Panc1 (cell line): ENCODE measurements at regions not wholly inside any gene's neighbourhood (a gene's known extent, or its start where the extent isn't known, plus 50 kb on each side); places are given as distances from the start of the nearest gene placed in this dataset.

Source experiments
- ATAC-seq: fragments of 200-7000 bp; cut with Tn5 transposase; 2 replicates; pipeline ENCODE4 v1.9.1; 2020; ENCODE audit warnings: mild to moderate bottlenecking, moderate library complexity
- BruUV-seq: library from RNA; stranded (reverse); fragments of 400-500 nt; replicated peaks from 2 replicates; lab custom pipeline; 2021; lab: Mats Ljungman, UMichigan
- CTCF ChIA-PET: fragments of 300-600 bp; sonication (Branson Sonifier 250); formaldehyde crosslinking; loops from one replicate; lab custom pipeline; 2022; ENCODE audit warnings: antibody characterized with exemption; lab: Charles Lee
- POLR2A ChIA-PET: fragments of 300-600 bp; sonication (Branson Sonifier 250); formaldehyde crosslinking; loops from one replicate; lab custom pipeline; 2022; ENCODE audit warnings: antibody characterized with exemption; lab: Charles Lee
- DNase-seq: peaks from one replicate; pipeline ENCODE4 v3.0.0-alpha.2; 2010; ENCODE audit warnings: low read depth, low spot score
- H3K27ac ChIP-seq: 2 replicates; pipeline ENCODE4 v1.5.1; 2011; ENCODE audit warnings: mild to moderate bottlenecking, low read length, inconsistent platforms
- H3K27me3 ChIP-seq: fragments of 200-500 bp; sonication (Bioruptor generic); 2 replicates; pipeline ENCODE4 v1.6.0; 2014; ENCODE audit warnings: low read length, inconsistent platforms; ENCODE audit not compliant: control insufficient read depth, insufficient read depth
- H3K36me3 ChIP-seq: fragments of 200-500 bp; sonication (Bioruptor generic); 2 replicates; pipeline ENCODE4 v1.5.1; 2014; ENCODE audit warnings: inconsistent platforms, mild to moderate bottlenecking, low read length, moderate library complexity; ENCODE audit not compliant: control insufficient read depth, insufficient read depth
- H3K4me1 ChIP-seq: 2 replicates; pipeline ENCODE4 v1.5.1; 2011; ENCODE audit warnings: inconsistent platforms, mild to moderate bottlenecking, low read length, moderate library complexity; ENCODE audit not compliant: control insufficient read depth, insufficient read depth
- H3K4me3 ChIP-seq, 2 experiments: 2 replicates each; pipeline ENCODE4 v1.5.1; 2011 to 2012; ENCODE audit warnings: low read depth in 2 of 2, low read length in 2 of 2, mild to moderate bottlenecking in 2 of 2, inconsistent platforms in 1 of 2, moderate library complexity in 1 of 2
- H3K9me3 ChIP-seq: fragments of 200-500 bp; sonication (Bioruptor generic); 2 replicates; pipeline ENCODE4 v1.5.1; 2014; ENCODE audit warnings: low read depth, mild to moderate bottlenecking, inconsistent platforms, low read length, moderate library complexity; ENCODE audit not compliant: control insufficient read depth, insufficient read depth
- POLR2AphosphoS5 ChIP-seq: IDR thresholded peaks from 2 replicates; pipeline ENCODE4 v1.6.1; 2012; ENCODE audit warnings: mild to moderate bottlenecking, low read depth, low read length, moderate library complexity
- SIN3A ChIP-seq: IDR thresholded peaks from 2 replicates; pipeline ENCODE4 v1.6.1; 2012; ENCODE audit warnings: low read depth, mild to moderate bottlenecking, low read length, moderate library complexity, borderline replicate concordance; ENCODE audit not compliant: insufficient read depth
- TCF7L2 ChIP-seq: IDR thresholded peaks from 2 replicates; pipeline ENCODE4 v1.6.1; 2011; ENCODE audit warnings: mild to moderate bottlenecking, low read depth, low read length, inconsistent platforms
- in situ Hi-C: cut with HindIII; loops from 2 replicates; pipeline ENCODE4 v1.10.0; 2016; ENCODE audit warnings: low sequenced_read_pairs, low pct_unique_long_range_greater_than_20kb
- intact Hi-C: fragments of 100-400 bp; cut with micrococcal nuclease; formaldehyde crosslinking; loops from one replicate; pipeline ENCODE4 v1.10.0; 2022; ENCODE audit not compliant: unreplicated experiment
- TF ChIP-seq, protein P1 (sequence below): fragments of 450-650 bp; IDR thresholded peaks from 2 replicates; pipeline ENCODE4 v1.5.1; 2017; ENCODE audit warnings: mild to moderate bottlenecking
- TF ChIP-seq, protein P2 (sequence below), 2 experiments: IDR thresholded peaks; 2 replicates each; pipeline ENCODE4 v1.6.1; 2011 to 2012; ENCODE audit warnings: low read depth in 2 of 2, control low read depth in 1 of 2, low read length in 1 of 2, mild to moderate bottlenecking in 1 of 2, moderate library complexity in 1 of 2; ENCODE audit not compliant: insufficient read depth in 1 of 2

DNA sequence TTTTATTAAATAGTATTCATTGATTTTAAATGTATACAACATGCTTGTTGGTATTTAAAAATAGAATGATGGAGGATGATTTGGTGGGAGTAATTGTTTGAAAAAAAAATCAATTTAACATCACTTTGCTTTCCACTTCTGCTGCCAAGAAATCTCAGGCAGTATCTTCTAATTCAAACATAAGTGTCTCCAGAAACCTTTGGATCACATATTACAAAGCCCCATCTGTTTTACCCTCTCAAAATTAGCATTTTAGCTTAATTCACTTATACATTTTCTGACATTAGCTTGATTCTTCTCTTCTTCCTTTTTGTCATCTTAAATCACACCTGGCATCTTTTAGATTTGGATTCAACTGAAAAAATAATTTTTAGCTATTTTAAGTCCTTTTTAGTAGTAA lies 72.9 kb upstream of the KMT2C start:
- TF ChIP-seq SIN3A, result no peak
- no peak for TF ChIP-seq TCF7L2
- TF ChIP-seq, protein P1, sequence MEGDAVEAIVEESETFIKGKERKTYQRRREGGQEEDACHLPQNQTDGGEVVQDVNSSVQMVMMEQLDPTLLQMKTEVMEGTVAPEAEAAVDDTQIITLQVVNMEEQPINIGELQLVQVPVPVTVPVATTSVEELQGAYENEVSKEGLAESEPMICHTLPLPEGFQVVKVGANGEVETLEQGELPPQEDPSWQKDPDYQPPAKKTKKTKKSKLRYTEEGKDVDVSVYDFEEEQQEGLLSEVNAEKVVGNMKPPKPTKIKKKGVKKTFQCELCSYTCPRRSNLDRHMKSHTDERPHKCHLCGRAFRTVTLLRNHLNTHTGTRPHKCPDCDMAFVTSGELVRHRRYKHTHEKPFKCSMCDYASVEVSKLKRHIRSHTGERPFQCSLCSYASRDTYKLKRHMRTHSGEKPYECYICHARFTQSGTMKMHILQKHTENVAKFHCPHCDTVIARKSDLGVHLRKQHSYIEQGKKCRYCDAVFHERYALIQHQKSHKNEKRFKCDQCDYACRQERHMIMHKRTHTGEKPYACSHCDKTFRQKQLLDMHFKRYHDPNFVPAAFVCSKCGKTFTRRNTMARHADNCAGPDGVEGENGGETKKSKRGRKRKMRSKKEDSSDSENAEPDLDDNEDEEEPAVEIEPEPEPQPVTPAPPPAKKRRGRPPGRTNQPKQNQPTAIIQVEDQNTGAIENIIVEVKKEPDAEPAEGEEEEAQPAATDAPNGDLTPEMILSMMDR, result no peak
- TF ChIP-seq POLR2AphosphoS5, result no peak
- TF ChIP-seq, protein P2, sequence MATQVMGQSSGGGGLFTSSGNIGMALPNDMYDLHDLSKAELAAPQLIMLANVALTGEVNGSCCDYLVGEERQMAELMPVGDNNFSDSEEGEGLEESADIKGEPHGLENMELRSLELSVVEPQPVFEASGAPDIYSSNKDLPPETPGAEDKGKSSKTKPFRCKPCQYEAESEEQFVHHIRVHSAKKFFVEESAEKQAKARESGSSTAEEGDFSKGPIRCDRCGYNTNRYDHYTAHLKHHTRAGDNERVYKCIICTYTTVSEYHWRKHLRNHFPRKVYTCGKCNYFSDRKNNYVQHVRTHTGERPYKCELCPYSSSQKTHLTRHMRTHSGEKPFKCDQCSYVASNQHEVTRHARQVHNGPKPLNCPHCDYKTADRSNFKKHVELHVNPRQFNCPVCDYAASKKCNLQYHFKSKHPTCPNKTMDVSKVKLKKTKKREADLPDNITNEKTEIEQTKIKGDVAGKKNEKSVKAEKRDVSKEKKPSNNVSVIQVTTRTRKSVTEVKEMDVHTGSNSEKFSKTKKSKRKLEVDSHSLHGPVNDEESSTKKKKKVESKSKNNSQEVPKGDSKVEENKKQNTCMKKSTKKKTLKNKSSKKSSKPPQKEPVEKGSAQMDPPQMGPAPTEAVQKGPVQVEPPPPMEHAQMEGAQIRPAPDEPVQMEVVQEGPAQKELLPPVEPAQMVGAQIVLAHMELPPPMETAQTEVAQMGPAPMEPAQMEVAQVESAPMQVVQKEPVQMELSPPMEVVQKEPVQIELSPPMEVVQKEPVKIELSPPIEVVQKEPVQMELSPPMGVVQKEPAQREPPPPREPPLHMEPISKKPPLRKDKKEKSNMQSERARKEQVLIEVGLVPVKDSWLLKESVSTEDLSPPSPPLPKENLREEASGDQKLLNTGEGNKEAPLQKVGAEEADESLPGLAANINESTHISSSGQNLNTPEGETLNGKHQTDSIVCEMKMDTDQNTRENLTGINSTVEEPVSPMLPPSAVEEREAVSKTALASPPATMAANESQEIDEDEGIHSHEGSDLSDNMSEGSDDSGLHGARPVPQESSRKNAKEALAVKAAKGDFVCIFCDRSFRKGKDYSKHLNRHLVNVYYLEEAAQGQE (IDR thresholded peaks at IDR 0.05; ENCODE audit: insufficient read depth in 1 of 2, low read depth in 2 of 2, low read length in 1 of 2), result no peak
- in situ Hi-C loops (no loop called here), intact Hi-C loops (no loop called here)
- no TSS peak for BruUV-seq
- Histone ChIP-seq H3K4me1 (no peaks in the 10 kb centered on the region), H3K4me3 (no peak overlapping the region), H3K27me3 (no peaks in the 10 kb centered on the region), H3K27ac (no peak overlapping the region), H3K9me3 (no peaks in the 10 kb centered on the region), H3K36me3 (no peaks in the 10 kb centered on the region)
- ChIA-PET CTCF (no interaction called here), POLR2A (interaction anchor here (0.6 kb wide), 2 partner anchors 105 to 153 kb away, joined by 3 to 19 read pairs; no protein-coding TSS in a partner anchor)
- no peak for ATAC-seq
- no peak for DNase-seq

DNA sequence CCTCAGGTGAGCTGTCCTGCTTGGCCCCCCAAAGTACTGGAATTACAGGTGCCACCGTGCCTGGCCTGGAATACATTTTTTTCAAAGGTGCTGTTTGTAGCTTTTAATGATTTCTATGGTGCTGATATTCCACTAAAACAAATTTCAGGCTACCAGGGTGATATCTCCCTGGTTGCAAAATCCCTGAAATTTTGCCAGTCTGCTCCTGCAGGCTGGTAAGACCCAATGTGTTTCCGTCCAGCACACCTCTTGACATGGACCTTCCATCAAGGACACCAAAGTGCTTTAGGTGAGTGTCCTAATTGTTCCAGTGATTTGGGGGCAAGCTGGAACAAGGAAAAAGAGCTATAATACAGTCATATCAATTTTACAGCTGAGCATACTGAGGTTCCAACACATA lies 69.8 kb upstream of the KMT2C start:
- CTCF ChIA-PET, result no interaction called here
- no TSS peak for BruUV-seq
- no peaks in the 10 kb centered on the region for H3K4me1 ChIP-seq
- H3K9me3 ChIP-seq, result no peaks in the 10 kb centered on the region
- ATAC-seq (no peak), DNase-seq (no peak)
- no peak overlapping the region for H3K4me3 ChIP-seq
- H3K36me3 ChIP-seq, result no peaks in the 10 kb centered on the region
- in situ Hi-C loops (no loop called here), intact Hi-C loops (no loop called here)
- no peak overlapping the region for H3K27ac ChIP-seq
- no peaks in the 10 kb centered on the region for H3K27me3 ChIP-seq
- POLR2A ChIA-PET, result no interaction called here
- TF ChIP-seq, protein P1, result no peak
- TF ChIP-seq SIN3A, result no peak
- TF ChIP-seq, protein P2 (IDR thresholded peaks at IDR 0.05; ENCODE audit: insufficient read depth in 1 of 2, low read depth in 2 of 2, low read length in 1 of 2), result no peak
- TF ChIP-seq POLR2AphosphoS5, result no peak
- no peak for TF ChIP-seq TCF7L2
